ENCODE measurements at regions not wholly inside any gene's neighbourhood (a gene's known extent, or its start where the extent isn't known, plus 50 kb on each side); places are given as distances from the start of the nearest gene placed in this dataset.
"Not testable (repeated sequence)": the region's sequence is repeated elsewhere in the genome, so short reads cannot be mapped to it uniquely, and the experiment has no call there.

GRCh38 chr4:13990596-13991589 is 363.4 kb upstream of the BOD1L1 start:
- DNase-seq: no peak

GRCh38 chr4:13992041-13992440 is 364.5 kb upstream of the BOD1L1 start:
- no peak for DNase-seq

GRCh38 chr4:13992975-13993520 is 365.5 kb upstream of the BOD1L1 start:
- DNase-seq: no peak

GRCh38 chr4:13994016-13994415 is 366.5 kb upstream of the BOD1L1 start:
- DNase-seq: no peak

GRCh38 chr4:13998850-13999445 is 371.4 kb upstream of the BOD1L1 start:
- DNase-seq: no peak

GRCh38 chr4:14000091-14000814 is 372.7 kb upstream of the BOD1L1 start:
- no peak for DNase-seq

GRCh38 chr4:14002331-14002730 is 374.8 kb upstream of the BOD1L1 start:
- not testable (repeated sequence) for DNase-seq

- no peak for DNase-seq
Measured at GRCh38 chr4:14008494-14008893, 381.0 kb upstream of the BOD1L1 start.

- DNase-seq: no peak
Measured at GRCh38 chr4:14018191-14018853, 390.8 kb upstream of the BOD1L1 start.

GRCh38 chr4:14022456-14022855 is 394.9 kb upstream of the BOD1L1 start:
- no peak for DNase-seq

- DNase-seq: no peak
Measured at GRCh38 chr4:14023036-14023435, 395.5 kb upstream of the BOD1L1 start.

GRCh38 chr4:14023896-14024295 is 396.4 kb upstream of the BOD1L1 start:
- DNase-seq: no peak

GRCh38 chr4:14025111-14025510 is 397.6 kb upstream of the BOD1L1 start:
- no peak for DNase-seq

GRCh38 chr4:14025891-14026290 is 398.4 kb upstream of the BOD1L1 start:
- no peak for DNase-seq

- DNase-seq: no peak
Measured at GRCh38 chr4:14028862-14029261, 401.3 kb upstream of the BOD1L1 start.

- DNase-seq: no peak
Measured at GRCh38 chr4:14035076-14035475, 407.6 kb upstream of the BOD1L1 start.

- DNase-seq: no peak
Measured at GRCh38 chr4:14043203-14043602, 415.7 kb upstream of the BOD1L1 start.

GRCh38 chr4:14046642-14047041 is 419.1 kb upstream of the BOD1L1 start:
- no peak for DNase-seq

- no peak for DNase-seq
Measured at GRCh38 chr4:14047840-14048239, 420.3 kb upstream of the BOD1L1 start.

- DNase-seq: no peak
Measured at GRCh38 chr4:14049946-14050345, 422.4 kb upstream of the BOD1L1 start.

GRCh38 chr4:14053291-14053690 is 425.8 kb upstream of the BOD1L1 start:
- no peak for DNase-seq

GRCh38 chr4:14054391-14054790 is 426.9 kb upstream of the BOD1L1 start:
- no peak for DNase-seq

GRCh38 chr4:14059006-14059405 is 431.5 kb upstream of the BOD1L1 start:
- no peak for DNase-seq

Measured in NCI-H446 treated with DMSO at 0.1 percent for 48 hours (cell line).